GM19372 (cell line): ENCODE measurements at regions not wholly inside any gene's neighbourhood (a gene's known extent, or its start where the extent isn't known, plus 50 kb on each side); places are given as distances from the start of the nearest gene placed in this dataset.
"Not testable (repeated sequence)": the region's sequence is repeated elsewhere in the genome, so short reads cannot be mapped to it uniquely, and the experiment has no call there.

ENCODE experiments used
- ATAC-seq: cut with Tn5 transposase; IDR thresholded peaks from one replicate; pipeline ENCODE4 v1.9.1; 2021; ENCODE audit warnings: mild to moderate bottlenecking, low read depth, moderate library complexity; ENCODE audit not compliant: unreplicated experiment

GRCh38 chr18:56286775-56287325 is 351.5 kb downstream of the TXNL1 start:
- no peak for ATAC-seq

- no peak for ATAC-seq
These were observed 352.9 kb downstream of the TXNL1 start for GRCh38 chr18:56285387-56286065.

- no peak for ATAC-seq
These were observed 354.1 kb downstream of the TXNL1 start for GRCh38 chr18:56284319-56284718.

- no peak for ATAC-seq
These were observed 355.1 kb downstream of the TXNL1 start for GRCh38 chr18:56283316-56283715.

GRCh38 chr18:56282234-56283104 is 355.9 kb downstream of the TXNL1 start:
- ATAC-seq = no peak

GRCh38 chr18:56279816-56280215 is 358.6 kb downstream of the TXNL1 start:
- not testable (repeated sequence) for ATAC-seq

GRCh38 chr18:56278421-56279003 is 359.9 kb downstream of the TXNL1 start:
- ATAC-seq = no peak

GRCh38 chr18:56276466-56276865 is 361.9 kb downstream of the TXNL1 start:
- ATAC-seq = no peak

GRCh38 chr18:56273541-56274219 is 364.7 kb downstream of the TXNL1 start:
- no peak for ATAC-seq

- no peak for ATAC-seq
These were observed 367.6 kb downstream of the TXNL1 start for GRCh38 chr18:56270671-56271250.

GRCh38 chr18:56269958-56270357 is 368.4 kb downstream of the TXNL1 start:
- ATAC-seq = no peak

- no peak for ATAC-seq
These were observed 369.4 kb downstream of the TXNL1 start for GRCh38 chr18:56268952-56269351.

- no peak for ATAC-seq
These were observed 371.1 kb downstream of the TXNL1 start for GRCh38 chr18:56267334-56267733.

GRCh38 chr18:56258178-56258577 is 380.2 kb downstream of the TXNL1 start:
- ATAC-seq = no peak

GRCh38 chr18:56257205-56257604 is 381.2 kb downstream of the TXNL1 start:
- ATAC-seq = no peak

- ATAC-seq = no peak
These were observed 381.7 kb downstream of the TXNL1 start for GRCh38 chr18:56256659-56257058.

GRCh38 chr18:56255381-56255780 is 383.0 kb downstream of the TXNL1 start:
- no peak for ATAC-seq

GRCh38 chr18:56252456-56252855 is 385.9 kb downstream of the TXNL1 start:
- no peak for ATAC-seq

- peak; percentile 87 for ATAC-seq
These were observed 389.7 kb downstream of the TXNL1 start for GRCh38 chr18:56248610-56249235.

GRCh38 chr18:56246916-56247315 is 391.5 kb downstream of the TXNL1 start:
- no peak for ATAC-seq
